GM23248 (cell line): ENCODE measurements at regions not wholly inside any gene's neighbourhood (a gene's known extent, or its start where the extent isn't known, plus 50 kb on each side); places are given as distances from the start of the nearest gene placed in this dataset.

Experiments
- EZH2 ChIP-seq: fragments of 200-600 bp; sonication (generic); IDR thresholded peaks from 2 replicates; pipeline ENCODE4 v1.6.1; 2018; ENCODE audit warnings: antibody characterized with exemption, mild to moderate bottlenecking; ENCODE audit not compliant: insufficient read depth, poor library complexity, severe bottlenecking
- EZH2phosphoT487 ChIP-seq: fragments of 200-600 bp; sonication (generic); IDR thresholded peaks from 2 replicates; pipeline ENCODE4 v1.6.1; 2018; ENCODE audit warnings: antibody characterized with exemption, moderate library complexity, mild to moderate bottlenecking, low read depth; ENCODE audit not compliant: insufficient read depth

DNA sequence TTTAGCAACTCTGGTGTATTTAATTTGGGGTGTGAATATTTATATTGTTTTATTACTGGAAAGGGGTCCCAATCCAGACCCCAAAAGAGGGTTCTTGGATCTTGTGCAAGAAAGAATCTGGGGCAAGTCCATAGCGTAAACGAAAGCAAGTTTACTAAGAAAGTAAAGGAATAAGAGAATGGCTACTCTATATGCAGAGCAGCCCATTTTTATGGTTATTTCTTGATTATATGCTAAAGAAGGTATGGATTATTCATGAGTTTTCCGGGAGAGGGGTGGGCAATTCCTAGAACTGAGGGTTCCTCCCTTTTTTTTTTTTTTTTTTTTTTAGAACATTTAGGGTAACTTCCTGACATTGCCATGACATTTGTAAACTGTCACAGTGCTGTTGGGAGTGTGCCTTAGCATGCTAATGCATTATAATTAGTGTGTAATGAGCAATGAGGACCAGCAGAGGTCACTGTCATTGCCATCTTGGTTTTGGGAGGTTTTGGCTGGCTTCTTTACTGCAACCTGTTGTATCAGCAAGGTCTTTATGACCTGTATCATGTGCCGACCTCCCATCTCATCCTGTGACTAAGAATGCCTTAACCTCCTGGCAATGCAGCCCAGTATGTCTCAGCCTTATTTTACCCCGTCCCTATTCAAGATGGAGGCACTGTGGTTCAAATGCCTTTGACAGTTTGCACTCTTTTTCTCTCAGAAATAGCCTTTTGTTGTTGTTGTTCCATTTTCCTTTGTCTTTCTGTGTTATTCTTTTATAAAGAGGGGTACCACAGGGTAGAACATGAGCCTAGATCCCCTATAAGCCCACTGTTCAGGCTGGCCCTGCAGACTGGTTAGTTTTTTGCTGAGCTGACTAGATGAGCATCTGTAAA, 75.5 kb upstream of the DCD start:
- no peak for TF ChIP-seq EZH2
- no peak for TF ChIP-seq EZH2phosphoT487
